ENCODE measurements at regions not wholly inside any gene's neighbourhood (a gene's known extent, or its start where the extent isn't known, plus 50 kb on each side); places are given as distances from the start of the nearest gene placed in this dataset.
"Not testable (repeated sequence)": the region's sequence is repeated elsewhere in the genome, so short reads cannot be mapped to it uniquely, and the experiment has no call there.

- no peak for DNase-seq (ENCODE audit: low read depth in 2 of 2)
Observed at GRCh38 chr18:51522338-51522737, 324.9 kb upstream of the MEX3C start.

- no peak for DNase-seq (ENCODE audit: low read depth in 2 of 2)
Observed at GRCh38 chr18:51522821-51523220, 325.3 kb upstream of the MEX3C start.

GRCh38 chr18:51523671-51524070 is 326.2 kb upstream of the MEX3C start:
- no peak for DNase-seq (ENCODE audit: low read depth in 2 of 2)

- DNase-seq (ENCODE audit: low read depth in 2 of 2), result no peak
Observed at GRCh38 chr18:51525453-51526225, 328.2 kb upstream of the MEX3C start.

- DNase-seq (ENCODE audit: low read depth in 2 of 2), result no peak
Observed at GRCh38 chr18:51527826-51528225, 330.3 kb upstream of the MEX3C start.

- no peak for DNase-seq (ENCODE audit: low read depth in 2 of 2)
Observed at GRCh38 chr18:51531501-51531900, 334.0 kb upstream of the MEX3C start.

- no peak for DNase-seq (ENCODE audit: low read depth in 2 of 2)
Observed at GRCh38 chr18:51537487-51537886, 340.0 kb upstream of the MEX3C start.

- no peak for DNase-seq (ENCODE audit: low read depth in 2 of 2)
Observed at GRCh38 chr18:51540562-51540961, 343.1 kb upstream of the MEX3C start.

- DNase-seq (ENCODE audit: low read depth in 2 of 2), result no peak
Observed at GRCh38 chr18:51541230-51541629, 343.7 kb upstream of the MEX3C start.

GRCh38 chr18:51543658-51544155 is 346.2 kb upstream of the MEX3C start:
- no peak for DNase-seq (ENCODE audit: low read depth in 2 of 2)

GRCh38 chr18:51545446-51545845 is 348.0 kb upstream of the MEX3C start:
- no peak for DNase-seq (ENCODE audit: low read depth in 2 of 2)

GRCh38 chr18:51559198-51559901 is 361.9 kb upstream of the MEX3C start:
- no peak for DNase-seq (ENCODE audit: low read depth in 2 of 2)

- no peak for DNase-seq (ENCODE audit: low read depth in 2 of 2)
Observed at GRCh38 chr18:51559902-51560287, 362.4 kb upstream of the MEX3C start.

- DNase-seq (ENCODE audit: low read depth in 2 of 2), result no peak
Observed at GRCh38 chr18:51561821-51562220, 364.3 kb upstream of the MEX3C start.

- DNase-seq (ENCODE audit: low read depth in 2 of 2), result no peak
Observed at GRCh38 chr18:51562866-51563265, 365.4 kb upstream of the MEX3C start.

GRCh38 chr18:51563396-51563795 is 365.9 kb upstream of the MEX3C start:
- no peak for DNase-seq (ENCODE audit: low read depth in 2 of 2)

GRCh38 chr18:51568151-51568550 is 370.7 kb upstream of the MEX3C start:
- no peak for DNase-seq (ENCODE audit: low read depth in 2 of 2)

- no peak for DNase-seq (ENCODE audit: low read depth in 2 of 2)
Observed at GRCh38 chr18:51569153-51569552, 371.7 kb upstream of the MEX3C start.

GRCh38 chr18:51569561-51569960 is 372.1 kb upstream of the MEX3C start:
- DNase-seq (ENCODE audit: low read depth in 2 of 2), result no peak

- DNase-seq (ENCODE audit: low read depth in 2 of 2), result not testable (repeated sequence)
Observed at GRCh38 chr18:51570071-51570470, 372.6 kb upstream of the MEX3C start.

GRCh38 chr18:51573886-51574285 is 376.4 kb upstream of the MEX3C start:
- not testable (repeated sequence) for DNase-seq (ENCODE audit: low read depth in 2 of 2)

- no peak for DNase-seq (ENCODE audit: low read depth in 2 of 2)
Observed at GRCh38 chr18:51575171-51575570, 377.7 kb upstream of the MEX3C start.

- no peak for DNase-seq (ENCODE audit: low read depth in 2 of 2)
Observed at GRCh38 chr18:51578406-51578980, 381.0 kb upstream of the MEX3C start.

Measured in stimulated activated CD4-positive, alpha-beta T cell treated with anti-CD3 and anti-CD28 coated beads, Interleukin-15, amount 100 ng/mL, for 48 hours (primary cell).